Transverse colon (tissue), 4 donors: ENCODE measurements at regions not wholly inside any gene's neighbourhood (a gene's known extent, or its start where the extent isn't known, plus 50 kb on each side); places are given as distances from the start of the nearest gene placed in this dataset.

ENCODE experiments used
- CTCF ChIP-seq, 5 experiments: fragments of 200-600 bp in 3 of 5; fragments of 450-650 bp in 2 of 5; sonication (generic) in 3 of 5; IDR thresholded peaks; 1 replicate in 2 of 5; 2 replicates in 3 of 5; pipeline ENCODE4 v1.5.1; 2016 to 2017; ENCODE audit warnings: antibody characterized with exemption in 5 of 5, inconsistent platforms in 3 of 5, mild to moderate bottlenecking in 2 of 5, moderate library complexity in 1 of 5
- EP300 ChIP-seq: sonication (generic); formaldehyde crosslinking; IDR thresholded peaks from one replicate; pipeline ENCODE4 v1.6.1; 2017; ENCODE audit warnings: antibody characterized with exemption, low read depth
- POLR2A ChIP-seq: fragments of 450-650 bp; IDR thresholded peaks from one replicate; pipeline ENCODE4 v1.6.1; 2016; ENCODE audit warnings: antibody characterized with exemption, mild to moderate bottlenecking, moderate library complexity
- POLR2AphosphoS5 ChIP-seq, 3 donors: sonication (generic); formaldehyde crosslinking; IDR thresholded peaks; one replicate each; pipeline ENCODE4 v1.6.1; 2016; ENCODE audit warnings: antibody characterized with exemption in 3 of 3

GRCh38 chr6:21395121-21395520 is 198.4 kb upstream of the SOX4 start:
- TF ChIP-seq CTCF (IDR thresholded peaks at IDR 0.05) (no peak), POLR2A (no peak), EP300 (no peak), POLR2AphosphoS5 (IDR thresholded peaks at IDR 0.05) (no peak)
